NCI-H446 treated with DMSO at 0.1 percent for 48 hours (cell line): ENCODE measurements at regions not wholly inside any gene's neighbourhood (a gene's known extent, or its start where the extent isn't known, plus 50 kb on each side); places are given as distances from the start of the nearest gene placed in this dataset.

Experiments used
- DNase-seq: peaks from one replicate; lab custom pipeline; 2025; lab: John Stamatoyannopoulos, UW

GRCh38 chr6:121826156-121826810 lies 390.8 kb downstream of the GJA1 start:
- no peak for DNase-seq

- DNase-seq, result no peak
Observed at GRCh38 chr6:121828146-121828886, 392.9 kb downstream of the GJA1 start.

DNA sequence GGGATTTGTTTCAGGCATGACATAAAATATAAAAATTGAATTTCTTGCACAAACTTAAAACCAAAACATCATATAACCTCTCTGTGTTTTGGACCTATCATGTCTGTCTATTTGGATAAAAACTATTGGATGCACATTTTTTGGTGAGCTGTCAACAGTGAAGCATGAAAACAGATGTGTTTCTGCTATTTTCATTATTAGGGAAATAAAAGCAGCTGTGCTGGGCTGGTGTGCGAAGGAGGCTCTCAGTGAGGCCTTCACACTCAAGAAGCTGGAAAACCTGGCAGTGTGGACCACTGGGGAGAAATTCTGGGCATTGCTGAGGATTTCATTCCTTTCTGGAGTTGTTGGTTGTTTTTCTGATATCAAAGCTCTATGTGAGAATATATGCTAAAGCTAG lies 395.3 kb downstream of the GJA1 start:
- no peak for DNase-seq

GRCh38 chr6:121835662-121836061 lies 400.2 kb downstream of the GJA1 start:
- no peak for DNase-seq

GRCh38 chr6:121837545-121838229 lies 402.2 kb downstream of the GJA1 start:
- no peak for DNase-seq

DNA sequence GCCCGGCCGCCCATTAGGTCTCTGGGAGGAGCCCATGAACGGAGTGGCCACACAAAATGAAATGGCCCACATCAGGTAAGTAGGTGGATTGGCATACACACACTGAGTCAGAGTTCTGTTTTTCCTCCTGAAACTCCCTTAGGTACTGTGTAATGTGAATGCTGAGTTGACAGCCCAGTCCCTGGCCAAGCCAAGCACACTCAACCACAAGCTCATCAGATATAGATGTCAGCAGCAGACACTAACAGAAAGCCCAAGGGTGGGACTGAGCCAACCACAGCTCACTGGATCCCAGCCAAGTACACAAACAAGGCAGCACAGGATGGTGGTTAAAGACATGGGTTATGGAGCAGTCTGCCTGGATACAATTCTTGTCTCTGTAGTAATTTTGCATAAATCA lies 403.4 kb downstream of the GJA1 start:
- no peak for DNase-seq

GRCh38 chr6:121839896-121840295 lies 404.4 kb downstream of the GJA1 start:
- DNase-seq, result no peak

DNA sequence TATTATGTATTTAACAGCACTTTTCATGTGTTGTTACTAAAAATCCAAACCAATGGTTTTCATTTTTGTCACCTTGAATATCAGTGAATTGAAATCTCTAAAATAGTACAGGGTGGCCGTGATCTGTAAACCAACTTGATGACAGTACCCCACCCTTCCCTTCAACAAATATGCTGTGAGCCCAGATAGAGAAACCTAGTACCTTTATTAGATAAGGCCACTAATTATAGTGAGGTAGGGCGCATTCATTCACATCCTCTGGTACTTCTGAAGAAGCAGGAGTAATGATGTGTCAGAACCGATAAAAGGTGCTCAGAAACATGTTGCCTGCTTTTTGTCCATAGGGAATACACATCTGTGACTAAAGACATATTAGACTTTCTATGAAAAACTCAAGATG lies 409.5 kb downstream of the GJA1 start:
- no peak for DNase-seq

DNA sequence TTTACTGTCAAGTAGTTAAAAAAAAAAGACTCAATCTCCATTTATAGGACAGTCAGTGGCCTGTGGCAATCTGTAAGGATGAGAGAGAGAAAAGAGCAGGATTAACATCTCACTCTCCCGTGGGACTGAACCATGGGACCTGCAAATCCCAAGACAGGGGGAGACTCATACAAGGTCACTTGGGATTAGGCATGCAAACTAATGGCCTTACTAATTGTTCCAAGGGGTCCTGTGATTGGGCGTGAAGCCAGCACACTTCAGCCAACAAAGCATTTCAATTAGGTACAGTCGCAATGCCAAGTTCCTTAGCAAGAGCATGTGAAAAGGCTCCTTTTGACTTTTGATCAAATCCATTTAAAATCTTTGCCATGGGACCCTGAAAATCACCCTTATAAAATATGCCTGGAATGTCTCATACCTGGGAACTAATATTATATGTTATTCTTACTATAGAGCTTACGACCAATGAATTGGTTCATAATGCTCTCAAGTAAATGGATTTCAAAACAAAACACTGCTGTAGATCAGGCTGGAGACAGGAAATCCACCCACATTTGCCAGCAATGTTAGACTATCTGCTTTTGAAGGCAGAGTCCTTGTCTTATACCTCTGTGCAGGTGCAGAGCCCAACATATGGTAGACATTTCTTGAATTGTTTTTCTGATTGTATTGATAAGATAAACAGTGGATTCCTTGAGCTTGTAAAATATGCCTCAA lies 412.5 kb downstream of the GJA1 start:
- DNase-seq, result no peak

GRCh38 chr6:121848523-121849255 lies 413.2 kb downstream of the GJA1 start:
- DNase-seq, result no peak

GRCh38 chr6:121849477-121849876 lies 414.0 kb downstream of the GJA1 start:
- DNase-seq, result no peak

- DNase-seq, result no peak
Observed at GRCh38 chr6:121851056-121851455, 415.6 kb downstream of the GJA1 start.

DNA sequence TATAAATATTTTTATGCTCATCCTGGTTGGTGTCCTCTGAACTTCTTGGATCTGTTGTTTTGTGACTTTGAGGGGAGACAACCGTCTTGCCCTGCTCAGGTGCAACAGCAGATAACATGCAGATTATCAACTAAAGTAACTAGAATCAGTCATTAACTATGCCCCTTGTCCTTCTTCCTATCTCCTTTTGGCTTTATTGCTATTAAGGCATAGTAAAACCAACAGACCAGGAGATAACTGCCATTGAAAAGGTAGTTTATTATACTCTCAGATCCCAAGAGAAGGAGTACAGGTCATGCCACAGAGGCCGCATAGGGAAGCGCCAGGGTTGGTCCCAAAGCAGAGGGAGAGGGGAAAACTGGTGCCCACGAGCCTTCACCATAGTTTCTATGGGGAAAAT lies 418.2 kb downstream of the GJA1 start:
- no peak for DNase-seq

- no peak for DNase-seq
Observed at GRCh38 chr6:121855521-121855920, 420.1 kb downstream of the GJA1 start.

DNA sequence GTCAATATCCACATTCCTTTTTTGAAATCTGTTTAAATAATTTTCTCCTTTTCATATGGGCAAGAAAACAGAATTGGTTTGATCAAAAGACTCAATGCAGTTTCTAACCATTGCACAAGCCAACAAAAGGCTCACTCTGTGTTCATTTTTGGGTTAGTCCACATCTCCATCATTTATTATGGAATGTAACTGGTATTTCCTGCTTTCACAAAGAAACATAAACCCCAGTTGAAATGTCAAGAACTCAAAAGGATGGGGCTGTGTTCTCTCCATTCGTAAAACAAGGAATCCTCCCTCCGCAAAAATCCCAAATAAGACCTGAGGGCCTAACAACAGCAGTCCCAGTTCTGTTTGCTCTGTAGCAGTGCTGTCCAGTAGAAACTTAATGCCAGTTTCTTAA lies 420.9 kb downstream of the GJA1 start:
- no peak for DNase-seq

GRCh38 chr6:121857551-121857950 lies 422.1 kb downstream of the GJA1 start:
- DNase-seq, result no peak

DNA sequence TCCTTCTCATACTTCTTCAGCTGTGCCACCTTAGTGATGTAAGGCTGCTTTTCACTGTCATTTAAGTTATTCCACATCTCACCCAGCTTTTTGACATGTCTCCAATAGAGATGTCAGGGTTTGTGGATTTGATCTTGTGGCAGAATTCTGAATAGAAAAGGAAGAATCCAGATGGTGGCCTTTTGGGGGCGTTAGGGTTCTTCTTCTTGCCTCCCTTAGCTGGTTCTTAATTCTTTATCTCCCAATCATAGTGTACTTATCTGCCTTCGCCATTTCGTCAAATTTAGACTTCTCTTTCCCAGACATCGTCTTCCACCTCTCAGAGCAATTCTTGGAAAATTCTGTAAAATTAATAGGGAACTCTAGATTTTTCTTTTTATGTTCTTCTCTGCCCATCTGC lies 422.9 kb downstream of the GJA1 start:
- no peak for DNase-seq

DNA sequence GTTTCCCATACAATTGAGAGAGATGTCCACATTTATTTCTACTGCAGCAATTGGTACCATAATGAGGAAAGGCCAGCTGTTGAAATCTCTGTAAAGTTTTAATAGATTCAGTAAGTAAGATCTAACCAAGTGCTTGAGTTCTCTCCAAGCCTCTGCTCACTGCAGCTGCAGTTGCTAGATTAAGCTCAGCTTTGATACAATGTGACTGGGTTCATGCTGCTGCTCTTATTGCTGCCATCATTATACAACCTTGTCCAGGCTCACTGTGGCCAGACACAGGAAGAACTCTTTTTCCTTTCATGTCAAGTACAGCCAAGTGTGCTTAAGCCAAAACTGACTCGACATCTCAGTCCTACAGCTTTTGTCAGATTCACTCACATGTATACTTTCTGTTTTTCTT lies 423.5 kb downstream of the GJA1 start:
- DNase-seq, result no peak

DNA sequence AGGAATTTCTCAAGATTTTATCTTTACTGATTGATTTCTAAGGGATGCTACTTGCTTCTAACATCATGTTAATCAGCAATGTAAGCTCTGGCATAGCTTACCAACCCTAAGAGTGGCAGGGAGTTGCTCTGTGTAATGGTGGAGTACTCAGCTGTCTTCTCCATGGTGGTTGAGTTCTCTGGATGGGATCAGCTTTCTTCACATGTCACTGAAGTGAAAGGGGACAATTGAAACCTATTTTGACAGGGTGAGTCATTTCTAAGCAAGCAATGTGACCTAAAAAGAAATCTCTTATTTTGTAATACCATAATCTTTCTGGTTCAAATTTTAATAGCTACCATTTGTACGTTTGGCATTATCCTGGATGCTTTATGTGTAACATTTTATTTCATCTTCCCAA lies 430.4 kb downstream of the GJA1 start:
- no peak for DNase-seq

- no peak for DNase-seq
Observed at GRCh38 chr6:121867095-121867494, 431.6 kb downstream of the GJA1 start.

GRCh38 chr6:121868206-121868605 lies 432.8 kb downstream of the GJA1 start:
- DNase-seq, result no peak

- DNase-seq, result no peak
Observed at GRCh38 chr6:121873595-121873994, 438.1 kb downstream of the GJA1 start.
